ENCODE measurements at regions not wholly inside any gene's neighbourhood (a gene's known extent, or its start where the extent isn't known, plus 50 kb on each side); places are given as distances from the start of the nearest gene placed in this dataset.

GRCh38 chr10:9228771-9229170 is 1174.3 kb downstream of the GATA3 start:
- DNase-seq (ENCODE audit: low spot score, unreplicated experiment) = no peak
- Mint-ChIP-seq H3K4me3 (ENCODE audit: low read depth) (no peak overlapping the region), H3K27me3 (peaks cover 23% of the 10 kb centered on the region), H3K9me3 (ENCODE audit: low read depth) (no peaks in the 10 kb centered on the region), H3K27ac (no peak overlapping the region), H3K36me3 (ENCODE audit: insufficient read depth) (no peaks in the 10 kb centered on the region), H3K4me1 (ENCODE audit: low read depth) (no peaks in the 10 kb centered on the region)
- TF ChIP-seq CTCF (IDR thresholded peaks at IDR 0.05; ENCODE audit: unreplicated experiment) = no peak

DNA sequence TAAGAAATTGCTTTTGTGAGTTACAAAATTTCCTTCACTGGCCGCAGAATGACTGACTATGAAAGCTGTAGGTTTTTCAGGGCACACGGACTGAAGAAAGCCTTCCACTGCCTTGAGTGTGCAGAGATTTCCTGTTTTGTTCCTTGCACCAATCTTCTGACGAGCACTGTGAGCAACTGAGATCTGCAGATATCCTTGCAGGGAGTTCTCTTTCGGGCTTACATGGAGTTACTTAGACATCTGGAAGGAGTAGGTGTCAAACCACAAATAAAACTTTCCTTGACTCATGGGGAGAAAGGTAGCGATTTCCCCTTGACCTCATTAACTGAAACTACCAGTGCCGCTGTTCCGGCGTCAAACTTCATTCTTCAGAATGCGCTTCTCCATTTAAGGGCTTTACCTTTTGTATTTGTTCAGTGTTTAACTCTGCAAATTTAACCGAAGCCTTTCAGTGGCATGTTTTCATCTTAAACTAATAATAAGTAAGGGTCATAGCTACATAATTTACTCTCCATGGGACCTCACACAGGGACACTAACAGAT is 1175.3 kb downstream of the GATA3 start:
- Mint-ChIP-seq H3K36me3 (ENCODE audit: insufficient read depth) (no peaks in the 10 kb centered on the region), H3K27ac (no peak overlapping the region), H3K9me3 (ENCODE audit: low read depth) (no peaks in the 10 kb centered on the region), H3K4me1 (ENCODE audit: low read depth) (no peaks in the 10 kb centered on the region), H3K27me3 (peaks cover 16% of the 10 kb centered on the region), H3K4me3 (ENCODE audit: low read depth) (no peak overlapping the region)
- no peak for TF ChIP-seq CTCF (IDR thresholded peaks at IDR 0.05; ENCODE audit: unreplicated experiment)
- DNase-seq (ENCODE audit: low spot score, unreplicated experiment) = no peak

DNA sequence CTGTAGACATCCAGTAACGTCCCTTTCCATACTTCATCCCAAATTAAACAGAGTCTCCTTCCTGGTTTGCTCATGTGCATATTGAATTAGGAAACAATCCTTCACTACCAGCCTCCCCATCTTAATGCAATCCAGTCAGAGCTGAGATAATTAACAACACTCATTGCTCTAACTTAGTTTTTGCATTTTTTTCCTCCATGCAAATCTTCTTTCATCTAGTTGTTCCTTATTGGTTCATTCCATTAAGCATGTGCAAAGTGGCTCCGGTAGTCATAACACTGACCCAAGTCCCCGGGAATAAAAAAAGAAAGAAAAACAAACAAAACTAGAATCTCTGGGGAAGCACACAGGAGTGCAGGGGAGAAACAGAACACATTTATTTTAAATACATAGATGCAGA is 1176.1 kb downstream of the GATA3 start:
- Mint-ChIP-seq H3K27ac (no peak overlapping the region), H3K9me3 (ENCODE audit: low read depth) (no peaks in the 10 kb centered on the region), H3K4me3 (ENCODE audit: low read depth) (no peak overlapping the region), H3K36me3 (ENCODE audit: insufficient read depth) (no peaks in the 10 kb centered on the region), H3K4me1 (ENCODE audit: low read depth) (no peaks in the 10 kb centered on the region), H3K27me3 (peaks cover 15% of the 10 kb centered on the region)
- TF ChIP-seq CTCF (IDR thresholded peaks at IDR 0.05; ENCODE audit: unreplicated experiment) = no peak
- no peak for DNase-seq (ENCODE audit: low spot score, unreplicated experiment)

- peaks cover 10% of the 10 kb centered on the region for H3K27me3 Mint-ChIP-seq
- peaks cover 9% of the 10 kb centered on the region for H3K4me1 Mint-ChIP-seq (ENCODE audit: low read depth)
- H3K9me3 Mint-ChIP-seq (ENCODE audit: low read depth) = no peaks in the 10 kb centered on the region
- H3K36me3 Mint-ChIP-seq (ENCODE audit: insufficient read depth) = no peaks in the 10 kb centered on the region
- no peak for DNase-seq (ENCODE audit: low spot score, unreplicated experiment)
- no peak overlapping the region for H3K27ac Mint-ChIP-seq
- H3K4me3 Mint-ChIP-seq (ENCODE audit: low read depth) = no peak overlapping the region
- TF ChIP-seq CTCF (IDR thresholded peaks at IDR 0.05; ENCODE audit: unreplicated experiment) = no peak
Observed at GRCh38 chr10:9234191-9234590, 1179.7 kb downstream of the GATA3 start.

DNA sequence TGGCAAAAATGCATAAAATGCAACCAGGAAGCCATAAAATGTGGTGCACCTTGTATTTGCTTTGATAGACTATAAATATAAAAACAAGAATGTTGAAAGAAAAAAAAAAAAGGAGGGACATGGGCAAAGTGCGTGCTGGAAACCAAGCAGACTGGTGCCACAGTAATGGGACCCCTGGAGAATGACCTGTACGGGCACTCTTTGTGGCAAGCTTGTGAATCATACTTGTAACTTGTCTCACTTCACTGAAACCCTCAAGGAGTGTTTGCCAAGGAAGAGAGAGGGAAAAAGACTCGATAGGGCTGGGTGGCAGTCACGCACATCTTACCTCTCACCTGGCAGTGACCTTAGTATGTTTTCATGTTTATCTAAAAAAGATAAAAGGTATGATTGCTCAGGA is 1183.6 kb downstream of the GATA3 start:
- H3K9me3 Mint-ChIP-seq (ENCODE audit: low read depth) = no peaks in the 10 kb centered on the region
- TF ChIP-seq CTCF (IDR thresholded peaks at IDR 0.05; ENCODE audit: unreplicated experiment) = no peak
- H3K27me3 Mint-ChIP-seq = no peaks in the 10 kb centered on the region
- no peak for DNase-seq (ENCODE audit: low spot score, unreplicated experiment)
- peaks cover 11% of the 10 kb centered on the region for H3K4me1 Mint-ChIP-seq (ENCODE audit: low read depth)
- no peaks in the 10 kb centered on the region for H3K36me3 Mint-ChIP-seq (ENCODE audit: insufficient read depth)
- H3K4me3 Mint-ChIP-seq (ENCODE audit: low read depth) = no peak overlapping the region
- H3K27ac Mint-ChIP-seq = no peak overlapping the region

Measured in progenitor cell of endocrine pancreas (in vitro differentiated cells).